HepG2 (cell line): ENCODE measurements at regions not wholly inside any gene's neighbourhood (a gene's known extent, or its start where the extent isn't known, plus 50 kb on each side); places are given as distances from the start of the nearest gene placed in this dataset.

ENCODE experiments used
- ATAC-seq: fragments of 200-7000 bp; cut with Tn5 transposase; 3 replicates; pipeline ENCODE4 v1.9.1; 2020; ENCODE audit warnings: mild to moderate bottlenecking, moderate library complexity
- BruUV-seq: library from RNA; stranded (reverse); fragments of 400-500 nt; replicated peaks from 2 replicates; lab custom pipeline; 2021; lab: Mats Ljungman, UMichigan
- CTCF ChIA-PET: fragments of 300-600 bp; formaldehyde crosslinking; extraction: SDS; loops from one replicate; lab custom pipeline; 2021; ENCODE audit warnings: low total read pairs, inconsistent platforms, low intra/inter-chr PET ratio; lab: Yijun Ruan, JAX
- POLR2A ChIA-PET: fragments of 350-600 bp; sonication (Branson Sonifier 250); formaldehyde crosslinking; loops from one replicate; lab custom pipeline; 2020; ENCODE audit warnings: antibody characterized with exemption, inconsistent platforms; lab: Yijun Ruan, JAX
- DNase-seq: peaks from one replicate; pipeline ENCODE4 v3.0.0-alpha.2; 2015; ENCODE audit warnings: low spot score
- FAIRE-seq: peaks from 3 replicates; lab custom pipeline; 2011; peaks lifted over from hg19 to GRCh38; lab: Jason Lieb, UNC
- H2AFZ ChIP-seq: one replicate; pipeline ENCODE4 v1.6.1; 2011; ENCODE audit warnings: low read length, inconsistent platforms
- H3K27ac ChIP-seq: fragments of 300-600 bp; 3 replicates; pipeline ENCODE4 v1.8.0; 2011; ENCODE audit warnings: mixed run types, mild to moderate bottlenecking, mixed read lengths, low read length, inconsistent platforms; ENCODE audit not compliant: insufficient read depth; ENCODE audit errors: extremely low read length
- H3K27me3 ChIP-seq, 2 experiments: fragments of 200-600 bp in 1 of 2; 2 replicates in 1 of 2; 3 replicates in 1 of 2; pipeline versions ENCODE4 v1.6.0 to v1.8.0; 2011; ENCODE audit warnings: low read length in 2 of 2, mild to moderate bottlenecking in 2 of 2, moderate library complexity in 2 of 2, inconsistent platforms in 1 of 2; ENCODE audit not compliant: insufficient read depth in 2 of 2, control insufficient read depth in 1 of 2
- H3K36me3 ChIP-seq, 2 experiments: fragments of 200-600 bp in 1 of 2; replicated peaks in 1 of 2; 2 replicates in 1 of 2; 3 replicates in 1 of 2; pipeline versions ENCODE4 v1.5.1 to v1.8.0; 2011; ENCODE audit warnings: low read length in 2 of 2, inconsistent platforms in 1 of 2; ENCODE audit not compliant: insufficient read depth in 2 of 2, control insufficient read depth in 1 of 2
- H3K4me1 ChIP-seq: 2 replicates; pipeline ENCODE4 v1.5.1; 2012; ENCODE audit warnings: low read length, inconsistent platforms; ENCODE audit not compliant: insufficient read depth
- H3K4me2 ChIP-seq: 2 replicates; pipeline ENCODE4 v1.6.0; 2011; ENCODE audit warnings: low read depth, low read length, inconsistent platforms
- H3K4me3 ChIP-seq, 3 experiments: fragments of 200-600 bp in 1 of 3; sonication (generic), shearing (Covaris generic) in 1 of 3; replicated peaks in 1 of 3; 2 replicates each; pipeline ENCODE4 v1.5.1; 2011 to 2016; ENCODE audit warnings: low read length in 3 of 3, inconsistent platforms in 2 of 3, low read depth in 2 of 3, mild to moderate bottlenecking in 2 of 3, control low read depth in 1 of 3, mixed read lengths in 1 of 3; ENCODE audit not compliant: insufficient read depth in 1 of 3
- H3K79me2 ChIP-seq: one replicate; pipeline ENCODE4 v1.6.1; 2011; ENCODE audit warnings: low read length, inconsistent platforms; ENCODE audit not compliant: insufficient read depth
- H3K9ac ChIP-seq: 2 replicates; pipeline ENCODE4 v1.6.0; 2011; ENCODE audit warnings: mild to moderate bottlenecking, low read depth, low read length, inconsistent platforms; ENCODE audit not compliant: insufficient read depth
- H3K9me3 ChIP-seq: 2 replicates; pipeline ENCODE4 v1.5.1; 2012; ENCODE audit warnings: mild to moderate bottlenecking, low read length
- H4K20me1 ChIP-seq: 2 replicates; pipeline ENCODE4 v1.6.0; 2011; ENCODE audit warnings: inconsistent platforms, mild to moderate bottlenecking, low read length, moderate library complexity; ENCODE audit not compliant: insufficient read depth
- CBFB ChIP-seq: sonication (generic); formaldehyde crosslinking; IDR thresholded peaks from 2 replicates; pipeline ENCODE4 v1.4.0; 2020; ENCODE audit warnings: missing genetic modification reagents
- HMG20A ChIP-seq: IDR thresholded peaks from 2 replicates; pipeline ENCODE4 v1.6.1; 2016; ENCODE audit warnings: borderline replicate concordance
- KAT8 ChIP-seq: IDR thresholded peaks from 2 replicates; pipeline ENCODE4 v1.6.1; 2016; ENCODE audit warnings: missing genetic modification reagents, missing compliant biosample characterization
- STAG1 ChIP-seq: sonication (generic); formaldehyde crosslinking; IDR thresholded peaks from 2 replicates; pipeline ENCODE4 v1.4.0; 2020; ENCODE audit warnings: missing genetic modification reagents
- TOPORS ChIP-seq: sonication (generic); formaldehyde crosslinking; IDR thresholded peaks from 2 replicates; pipeline ENCODE4 v1.8.0; 2023; ENCODE audit warnings: mild to moderate bottlenecking, missing genetic modification reagents
- ZNF574 ChIP-seq: sonication (generic); formaldehyde crosslinking; IDR thresholded peaks from 2 replicates; pipeline ENCODE4 v1.4.0; 2020; ENCODE audit warnings: missing genetic modification reagents
- WGBS: methylation state at CpG from one replicate; pipeline ENCODE4 v1.1.6; 2017; ENCODE audit warnings: low lambda C conversion rate; 5-methylcytosine and 5-hydroxymethylcytosine counted together
- in situ Hi-C: cut with HindIII; loops from 2 replicates; pipeline ENCODE4 v1.10.0; 2017; ENCODE audit warnings: low pct_unique_long_range_greater_than_20kb; ENCODE audit not compliant: extremely low pct_ligation_motif_present
- intact Hi-C: fragments of 100-400 bp; cut with micrococcal nuclease; formaldehyde crosslinking; loops from one replicate; pipeline ENCODE4 v1.10.0; 2022; ENCODE audit not compliant: unreplicated experiment
- TF ChIP-seq, protein P1 (sequence below): sonication (generic); formaldehyde crosslinking; IDR thresholded peaks from 2 replicates; pipeline ENCODE4 v1.5.0; 2020; ENCODE audit warnings: mild to moderate bottlenecking, missing genetic modification reagents, moderate library complexity

GRCh38 chr3:178967177-178967532 lies 104.5 kb downstream of the ZMAT3 start:
- TF ChIP-seq TOPORS (no peak), ZNF574 (CRISPR knock-in tag) (no peak), KAT8 (CRISPR knock-in tag) (no peak)
- no peak for ATAC-seq
- Histone ChIP-seq H3K9me3 (no peaks in the 10 kb centered on the region), H3K4me2 (no peak overlapping the region), H3K36me3 (no peaks in the 10 kb centered on the region), H3K27ac (no peak overlapping the region), H3K79me2 (no peaks in the 10 kb centered on the region), H3K4me1 (no peaks in the 10 kb centered on the region), H2AFZ (no peak overlapping the region), H3K9ac (no peak overlapping the region), H3K27me3 (no peaks in the 10 kb centered on the region; a peak in 1 of 5 replicates), H3K4me3 (no peak overlapping the region), H4K20me1 (no peaks in the 10 kb centered on the region)
- no TSS peak for BruUV-seq
- ChIA-PET POLR2A (no interaction called here), CTCF (interaction anchor here (1.2 kb wide), 1 partner anchor 530 kb away, joined by 7 read pairs; no protein-coding TSS in a partner anchor)
- WGBS = 81% methylated on average over 1 of the region's 1 CpG
- in situ Hi-C loops = loop anchor here (10.0 kb wide), 1 partner anchor 532 kb away; no protein-coding TSS in a partner anchor
- FAIRE-seq = no peak
- no peak for DNase-seq
- intact Hi-C loops = no loop called here

- Histone ChIP-seq H3K4me2 (no peak overlapping the region), H3K79me2 (no peaks in the 10 kb centered on the region), H3K36me3 (no peaks in the 10 kb centered on the region), H3K27me3 (no peaks in the 10 kb centered on the region; a peak in 1 of 5 replicates), H3K9ac (no peak overlapping the region), H3K4me3 (no peak overlapping the region), H3K9me3 (no peaks in the 10 kb centered on the region), H3K27ac (no peak overlapping the region), H4K20me1 (no peaks in the 10 kb centered on the region), H3K4me1 (no peaks in the 10 kb centered on the region), H2AFZ (no peak overlapping the region)
- BruUV-seq = no TSS peak
- ChIA-PET POLR2A (no interaction called here), CTCF (interaction anchor here (0.6 to 1.2 kb wide), 2 partner anchors 530 to 534 kb away, joined by 3 to 7 read pairs; no protein-coding TSS in a partner anchor)
- intact Hi-C loops (loop anchor here (1.0 kb wide), 1 partner anchor 530 kb away; no protein-coding TSS in a partner anchor), in situ Hi-C loops (loop anchor here (10.0 kb wide), 1 partner anchor 532 kb away; no protein-coding TSS in a partner anchor)
- FAIRE-seq (peak; percentile 42), DNase-seq (peak; percentile 3), ATAC-seq (no peak)
- no peak for TF ChIP-seq CBFB (CRISPR knock-in tag)
- TF ChIP-seq, protein P1, sequence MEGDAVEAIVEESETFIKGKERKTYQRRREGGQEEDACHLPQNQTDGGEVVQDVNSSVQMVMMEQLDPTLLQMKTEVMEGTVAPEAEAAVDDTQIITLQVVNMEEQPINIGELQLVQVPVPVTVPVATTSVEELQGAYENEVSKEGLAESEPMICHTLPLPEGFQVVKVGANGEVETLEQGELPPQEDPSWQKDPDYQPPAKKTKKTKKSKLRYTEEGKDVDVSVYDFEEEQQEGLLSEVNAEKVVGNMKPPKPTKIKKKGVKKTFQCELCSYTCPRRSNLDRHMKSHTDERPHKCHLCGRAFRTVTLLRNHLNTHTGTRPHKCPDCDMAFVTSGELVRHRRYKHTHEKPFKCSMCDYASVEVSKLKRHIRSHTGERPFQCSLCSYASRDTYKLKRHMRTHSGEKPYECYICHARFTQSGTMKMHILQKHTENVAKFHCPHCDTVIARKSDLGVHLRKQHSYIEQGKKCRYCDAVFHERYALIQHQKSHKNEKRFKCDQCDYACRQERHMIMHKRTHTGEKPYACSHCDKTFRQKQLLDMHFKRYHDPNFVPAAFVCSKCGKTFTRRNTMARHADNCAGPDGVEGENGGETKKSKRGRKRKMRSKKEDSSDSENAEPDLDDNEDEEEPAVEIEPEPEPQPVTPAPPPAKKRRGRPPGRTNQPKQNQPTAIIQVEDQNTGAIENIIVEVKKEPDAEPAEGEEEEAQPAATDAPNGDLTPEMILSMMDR (CRISPR knock-in tag) = peak; percentile 29
- TF ChIP-seq STAG1 (CRISPR knock-in tag) = peak; percentile 61
- TF ChIP-seq HMG20A = no peak
- 60% methylated on average over 6 of the region's 6 CpGs for WGBS
Observed at GRCh38 chr3:178966299-178967176, 105.1 kb downstream of the ZMAT3 start.
